Endothelial cell (in vitro differentiated cells): ENCODE measurements at regions not wholly inside any gene's neighbourhood (a gene's known extent, or its start where the extent isn't known, plus 50 kb on each side); places are given as distances from the start of the nearest gene placed in this dataset.
"Not testable (repeated sequence)": the region's sequence is repeated elsewhere in the genome, so short reads cannot be mapped to it uniquely, and the experiment has no call there.

Source experiments
- DNase-seq: peaks from one replicate; pipeline ENCODE4 v3.0.0; 2021; ENCODE audit warnings: low spot score
- H3K27ac Mint-ChIP-seq: one replicate; pipeline ENCODE4 v1.8.0; 2021; ENCODE audit warnings: mixed read lengths, inconsistent platforms; ENCODE audit not compliant: unreplicated experiment
- H3K27me3 Mint-ChIP-seq: one replicate; pipeline ENCODE4 v1.8.0; 2021; ENCODE audit warnings: mild to moderate bottlenecking, moderate library complexity, mixed read lengths, inconsistent platforms; ENCODE audit not compliant: unreplicated experiment
- H3K36me3 Mint-ChIP-seq: one replicate; pipeline ENCODE4 v1.8.0; 2021; ENCODE audit warnings: mild to moderate bottlenecking, low read depth, mixed read lengths, inconsistent platforms; ENCODE audit not compliant: unreplicated experiment
- H3K4me1 Mint-ChIP-seq: one replicate; pipeline ENCODE4 v1.8.0; 2021; ENCODE audit warnings: mild to moderate bottlenecking, mixed read lengths, inconsistent platforms; ENCODE audit not compliant: unreplicated experiment
- H3K4me3 Mint-ChIP-seq: one replicate; pipeline ENCODE4 v1.8.0; 2021; ENCODE audit warnings: mild to moderate bottlenecking, mixed read lengths, inconsistent platforms; ENCODE audit not compliant: unreplicated experiment
- H3K9me3 Mint-ChIP-seq: one replicate; pipeline ENCODE4 v1.8.0; 2021; ENCODE audit warnings: mixed read lengths, inconsistent platforms; ENCODE audit not compliant: unreplicated experiment
- TF ChIP-seq, protein P1 (sequence below): fragments of 200-600 bp; sonication (generic); IDR thresholded peaks from one replicate; pipeline ENCODE4 v1.5.0; 2021; ENCODE audit warnings: antibody characterized with exemption; ENCODE audit not compliant: unreplicated experiment

GRCh38 chr1:187744665-187745064, 915.9 kb downstream of the PLA2G4A start:
- Mint-ChIP-seq H3K4me1 (no peaks in the 10 kb centered on the region), H3K4me3 (no peak overlapping the region), H3K27ac (no peak overlapping the region), H3K9me3 (no peaks in the 10 kb centered on the region), H3K27me3 (no peaks in the 10 kb centered on the region), H3K36me3 (no peaks in the 10 kb centered on the region)
- DNase-seq, result no peak
- TF ChIP-seq, protein P1, sequence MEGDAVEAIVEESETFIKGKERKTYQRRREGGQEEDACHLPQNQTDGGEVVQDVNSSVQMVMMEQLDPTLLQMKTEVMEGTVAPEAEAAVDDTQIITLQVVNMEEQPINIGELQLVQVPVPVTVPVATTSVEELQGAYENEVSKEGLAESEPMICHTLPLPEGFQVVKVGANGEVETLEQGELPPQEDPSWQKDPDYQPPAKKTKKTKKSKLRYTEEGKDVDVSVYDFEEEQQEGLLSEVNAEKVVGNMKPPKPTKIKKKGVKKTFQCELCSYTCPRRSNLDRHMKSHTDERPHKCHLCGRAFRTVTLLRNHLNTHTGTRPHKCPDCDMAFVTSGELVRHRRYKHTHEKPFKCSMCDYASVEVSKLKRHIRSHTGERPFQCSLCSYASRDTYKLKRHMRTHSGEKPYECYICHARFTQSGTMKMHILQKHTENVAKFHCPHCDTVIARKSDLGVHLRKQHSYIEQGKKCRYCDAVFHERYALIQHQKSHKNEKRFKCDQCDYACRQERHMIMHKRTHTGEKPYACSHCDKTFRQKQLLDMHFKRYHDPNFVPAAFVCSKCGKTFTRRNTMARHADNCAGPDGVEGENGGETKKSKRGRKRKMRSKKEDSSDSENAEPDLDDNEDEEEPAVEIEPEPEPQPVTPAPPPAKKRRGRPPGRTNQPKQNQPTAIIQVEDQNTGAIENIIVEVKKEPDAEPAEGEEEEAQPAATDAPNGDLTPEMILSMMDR, result no peak

DNA sequence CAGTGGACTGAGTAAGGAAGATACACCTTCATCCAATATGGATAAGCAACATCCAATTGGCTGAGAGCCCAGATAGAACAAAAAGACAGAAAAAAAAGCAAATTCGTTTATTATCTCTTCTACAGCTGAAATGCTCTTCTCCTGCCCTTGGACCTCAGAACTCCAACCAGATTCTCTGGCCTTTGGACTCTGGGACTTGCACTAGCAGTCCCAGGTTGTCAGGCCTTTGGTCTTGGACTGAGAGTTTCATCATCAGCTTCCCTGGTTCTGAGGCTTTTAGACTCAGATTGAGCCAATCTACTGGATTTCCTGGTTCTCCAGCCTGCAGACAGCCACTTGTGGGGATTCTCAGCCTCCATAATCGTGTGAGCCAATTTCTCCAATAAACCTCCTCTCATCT, 926.8 kb downstream of the PLA2G4A start:
- Mint-ChIP-seq H3K36me3 (no peaks in the 10 kb centered on the region), H3K4me3 (no peak overlapping the region), H3K27me3 (no peaks in the 10 kb centered on the region), H3K27ac (no peak overlapping the region), H3K9me3 (no peaks in the 10 kb centered on the region), H3K4me1 (no peaks in the 10 kb centered on the region)
- TF ChIP-seq, protein P1, result no peak
- no peak for DNase-seq

GRCh38 chr1:187756684-187757083, 927.9 kb downstream of the PLA2G4A start:
- H3K4me3 Mint-ChIP-seq, H3K9me3 Mint-ChIP-seq, H3K36me3 Mint-ChIP-seq, H3K27ac Mint-ChIP-seq, H3K27me3 Mint-ChIP-seq, DNase-seq, H3K4me1 Mint-ChIP-seq: not testable (repeated sequence)

- no peaks in the 10 kb centered on the region for H3K9me3 Mint-ChIP-seq
- H3K4me3 Mint-ChIP-seq, result no peak overlapping the region
- H3K27me3 Mint-ChIP-seq, result no peaks in the 10 kb centered on the region
- no peak overlapping the region for H3K27ac Mint-ChIP-seq
- no peaks in the 10 kb centered on the region for H3K36me3 Mint-ChIP-seq
- H3K4me1 Mint-ChIP-seq, result no peaks in the 10 kb centered on the region
- TF ChIP-seq, protein P1, result no peak
- no peak for DNase-seq
Observed at GRCh38 chr1:187759825-187760333, 931.1 kb downstream of the PLA2G4A start.

- no peak overlapping the region for H3K27ac Mint-ChIP-seq
- H3K36me3 Mint-ChIP-seq, result no peaks in the 10 kb centered on the region
- TF ChIP-seq, protein P1, result no peak
- H3K4me3 Mint-ChIP-seq, result no peak overlapping the region
- no peaks in the 10 kb centered on the region for H3K9me3 Mint-ChIP-seq
- H3K4me1 Mint-ChIP-seq, result no peaks in the 10 kb centered on the region
- DNase-seq, result no peak
- H3K27me3 Mint-ChIP-seq, result peaks cover under 1% of the 10 kb centered on the region
Observed at GRCh38 chr1:187762118-187762517, 933.4 kb downstream of the PLA2G4A start.
